ENCODE measurements at regions not wholly inside any gene's neighbourhood (a gene's known extent, or its start where the extent isn't known, plus 50 kb on each side); places are given as distances from the start of the nearest gene placed in this dataset.

GRCh38 chr3:187801152-187801551, 55.9 kb upstream of the BCL6 start:
- Histone ChIP-seq H2BK5ac (ENCODE audit: low read depth, low read length, poor library complexity) (no peak overlapping the region), H3K4me2 (ENCODE audit: low read length) (no peak overlapping the region), H4K91ac (ENCODE audit: low read depth, low read length) (no peak overlapping the region)

DNA sequence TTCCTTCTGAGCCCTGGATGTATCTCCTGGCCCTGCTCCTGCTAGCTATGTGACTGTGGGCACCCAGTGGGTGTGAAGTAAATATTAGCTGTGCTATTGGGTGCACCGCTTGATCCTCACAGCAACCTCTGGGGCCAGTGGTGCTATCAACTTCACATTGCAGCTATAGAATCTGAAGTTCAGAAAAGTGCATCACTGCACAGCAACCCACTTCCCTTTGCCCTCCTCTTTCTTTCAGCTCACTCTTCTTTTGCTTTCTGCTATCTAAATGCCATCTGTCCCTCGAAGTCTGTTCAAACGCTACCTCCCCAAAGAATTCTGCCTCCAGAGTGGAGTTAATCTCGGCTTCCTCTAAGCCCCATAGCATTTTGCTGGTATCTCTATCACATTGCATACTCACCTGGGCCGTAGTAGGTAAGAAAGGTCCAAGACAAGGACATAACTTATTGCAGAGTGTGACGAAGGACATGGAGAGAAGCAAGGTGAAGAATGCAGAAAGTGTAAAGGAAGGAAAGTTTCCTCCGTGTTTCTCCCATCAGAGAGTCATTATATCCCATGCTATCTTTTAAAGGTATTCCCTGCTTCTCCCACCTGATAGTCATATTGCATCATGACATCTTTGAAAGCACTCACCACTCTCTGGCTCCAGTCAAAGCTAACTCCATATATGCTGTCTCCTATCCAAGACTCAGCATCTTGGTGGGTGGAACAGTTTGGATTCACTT, 57.1 kb upstream of the BCL6 start:
- Histone ChIP-seq H3K27me3 (ENCODE audit: insufficient read depth, low read length) (no peaks in the 10 kb centered on the region), H3K27ac (ENCODE audit: low read depth, low read length) (no peak overlapping the region), H2AFZ (ENCODE audit: insufficient read depth, low read length, poor library complexity) (no peak overlapping the region), H3K9me3 (ENCODE audit: insufficient read depth, low read depth, low read length) (peaks cover 1% of the 10 kb centered on the region), H4K91ac (ENCODE audit: low read depth, low read length) (no peak overlapping the region), H2BK12ac (ENCODE audit: low read length) (no peak overlapping the region), H2BK120ac (ENCODE audit: insufficient read depth, low read length, poor library complexity) (no peak overlapping the region), H3K9ac (ENCODE audit: low read length) (no peak overlapping the region), H3K4ac (ENCODE audit: low read depth, low read length) (no peak overlapping the region), H2AK5ac (ENCODE audit: low read length) (no peak overlapping the region), H3K14ac (ENCODE audit: low read length) (no peak overlapping the region), H3K4me3 (ENCODE audit: low read depth, low read length) (no peak overlapping the region), H3K18ac (ENCODE audit: low read length) (no peak overlapping the region), H3K79me1 (ENCODE audit: low read length) (no peaks in the 10 kb centered on the region), H4K12ac (ENCODE audit: low read depth, low read length) (no peak overlapping the region), H3K79me2 (ENCODE audit: control insufficient read depth, insufficient read depth, low read length, poor library complexity) (no peaks in the 10 kb centered on the region), H3K23ac (ENCODE audit: low read length) (no peak overlapping the region), H2BK5ac (ENCODE audit: low read depth, low read length, poor library complexity) (no peak overlapping the region), H3K4me1 (ENCODE audit: control insufficient read depth in 1 of 2, insufficient read depth in 2 of 2, low read length in 2 of 2) (no peaks in the 10 kb centered on the region), H3K36me3 (ENCODE audit: control insufficient read depth in 1 of 2, insufficient read depth in 2 of 2, low read length in 2 of 2) (no peaks in the 10 kb centered on the region), H4K8ac (ENCODE audit: low read depth, low read length) (no peak overlapping the region), H3K4me2 (ENCODE audit: low read length) (no peak overlapping the region)
- DNase-seq, result no peak
- no CpG with 5 or more reads among the region's 7 CpGs for WGBS (ENCODE audit: extremely low coverage, insufficient coverage, insufficient read length)

More at GRCh38 chr3:187801152-187801551, 55.9 kb upstream of the BCL6 start:
- no peak for DNase-seq
- no peak overlapping the region for H2BK12ac ChIP-seq (ENCODE audit: low read length)
- no peaks in the 10 kb centered on the region for H3K79me1 ChIP-seq (ENCODE audit: low read length)
- H3K4ac ChIP-seq (ENCODE audit: low read depth, low read length), result no peak overlapping the region
- no peak overlapping the region for H2BK120ac ChIP-seq (ENCODE audit: insufficient read depth, low read length, poor library complexity)
- WGBS (ENCODE audit: extremely low coverage, insufficient coverage, insufficient read length), result no CpG with 5 or more reads among the region's 5 CpGs
- no peaks in the 10 kb centered on the region for H3K79me2 ChIP-seq (ENCODE audit: control insufficient read depth, insufficient read depth, low read length, poor library complexity)
- H3K18ac ChIP-seq (ENCODE audit: low read length), result no peak overlapping the region
- H3K27me3 ChIP-seq (ENCODE audit: insufficient read depth, low read length), result no peaks in the 10 kb centered on the region
- H3K9me3 ChIP-seq (ENCODE audit: insufficient read depth, low read depth, low read length), result peaks cover 1% of the 10 kb centered on the region
- H3K9ac ChIP-seq (ENCODE audit: low read length), result no peak overlapping the region
- no peak overlapping the region for H3K4me3 ChIP-seq (ENCODE audit: low read depth, low read length)
- H3K36me3 ChIP-seq (ENCODE audit: control insufficient read depth in 1 of 2, insufficient read depth in 2 of 2, low read length in 2 of 2), result no peaks in the 10 kb centered on the region
- no peak overlapping the region for H2AK5ac ChIP-seq (ENCODE audit: low read length)
- H4K8ac ChIP-seq (ENCODE audit: low read depth, low read length), result no peak overlapping the region
- H3K23ac ChIP-seq (ENCODE audit: low read length), result no peak overlapping the region
- no peak overlapping the region for H4K12ac ChIP-seq (ENCODE audit: low read depth, low read length)
- no peak overlapping the region for H3K14ac ChIP-seq (ENCODE audit: low read length)
- no peaks in the 10 kb centered on the region for H3K4me1 ChIP-seq (ENCODE audit: control insufficient read depth in 1 of 2, insufficient read depth in 2 of 2, low read length in 2 of 2)
- H3K27ac ChIP-seq (ENCODE audit: low read depth, low read length), result no peak overlapping the region
- no peak overlapping the region for H2AFZ ChIP-seq (ENCODE audit: insufficient read depth, low read length, poor library complexity)

DNA sequence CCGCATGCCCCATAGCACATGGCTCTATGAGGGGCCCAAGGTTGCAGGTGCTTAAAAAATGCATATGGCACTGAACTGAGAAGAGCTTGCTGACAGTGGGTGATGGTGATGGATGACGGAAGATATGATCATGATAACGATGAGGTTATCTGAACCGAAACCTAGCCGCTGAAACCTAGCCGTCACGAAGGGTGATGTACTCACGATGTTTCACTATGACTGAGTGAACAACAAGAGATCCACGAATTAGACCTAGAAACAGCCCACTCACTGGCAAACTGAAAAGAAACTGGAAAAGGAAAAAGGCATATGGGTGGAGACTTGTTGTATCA, 57.6 kb upstream of the BCL6 start:
- no peak overlapping the region for H3K18ac ChIP-seq (ENCODE audit: low read length)
- H3K27me3 ChIP-seq (ENCODE audit: insufficient read depth, low read length), result no peaks in the 10 kb centered on the region
- no peaks in the 10 kb centered on the region for H3K36me3 ChIP-seq (ENCODE audit: control insufficient read depth in 1 of 2, insufficient read depth in 2 of 2, low read length in 2 of 2)
- no peak overlapping the region for H4K12ac ChIP-seq (ENCODE audit: low read depth, low read length)
- H3K79me1 ChIP-seq (ENCODE audit: low read length), result no peaks in the 10 kb centered on the region
- H3K4me2 ChIP-seq (ENCODE audit: low read length), result no peak overlapping the region
- no peak overlapping the region for H2AK5ac ChIP-seq (ENCODE audit: low read length)
- no peak overlapping the region for H3K4me3 ChIP-seq (ENCODE audit: low read depth, low read length)
- no peak for DNase-seq
- no peak overlapping the region for H2AFZ ChIP-seq (ENCODE audit: insufficient read depth, low read length, poor library complexity)
- no peaks in the 10 kb centered on the region for H3K4me1 ChIP-seq (ENCODE audit: control insufficient read depth in 1 of 2, insufficient read depth in 2 of 2, low read length in 2 of 2)
- no peak overlapping the region for H2BK12ac ChIP-seq (ENCODE audit: low read length)
- no peak overlapping the region for H3K27ac ChIP-seq (ENCODE audit: low read depth, low read length)
- no peaks in the 10 kb centered on the region for H3K79me2 ChIP-seq (ENCODE audit: control insufficient read depth, insufficient read depth, low read length, poor library complexity)
- H3K9ac ChIP-seq (ENCODE audit: low read length), result no peak overlapping the region
- no peak overlapping the region for H3K14ac ChIP-seq (ENCODE audit: low read length)
- H4K91ac ChIP-seq (ENCODE audit: low read depth, low read length), result no peak overlapping the region
- no peaks in the 10 kb centered on the region for H3K9me3 ChIP-seq (ENCODE audit: insufficient read depth, low read depth, low read length)
- H2BK5ac ChIP-seq (ENCODE audit: low read depth, low read length, poor library complexity), result no peak overlapping the region
- no peak overlapping the region for H3K23ac ChIP-seq (ENCODE audit: low read length)
- H4K8ac ChIP-seq (ENCODE audit: low read depth, low read length), result no peak overlapping the region
- H3K4ac ChIP-seq (ENCODE audit: low read depth, low read length), result no peak overlapping the region
- no CpG with 5 or more reads among the region's 9 CpGs for whole genome bisulfite sequencing (ENCODE audit: extremely low coverage, insufficient coverage, insufficient read length)
- no peak overlapping the region for H2BK120ac ChIP-seq (ENCODE audit: insufficient read depth, low read length, poor library complexity)

DNA sequence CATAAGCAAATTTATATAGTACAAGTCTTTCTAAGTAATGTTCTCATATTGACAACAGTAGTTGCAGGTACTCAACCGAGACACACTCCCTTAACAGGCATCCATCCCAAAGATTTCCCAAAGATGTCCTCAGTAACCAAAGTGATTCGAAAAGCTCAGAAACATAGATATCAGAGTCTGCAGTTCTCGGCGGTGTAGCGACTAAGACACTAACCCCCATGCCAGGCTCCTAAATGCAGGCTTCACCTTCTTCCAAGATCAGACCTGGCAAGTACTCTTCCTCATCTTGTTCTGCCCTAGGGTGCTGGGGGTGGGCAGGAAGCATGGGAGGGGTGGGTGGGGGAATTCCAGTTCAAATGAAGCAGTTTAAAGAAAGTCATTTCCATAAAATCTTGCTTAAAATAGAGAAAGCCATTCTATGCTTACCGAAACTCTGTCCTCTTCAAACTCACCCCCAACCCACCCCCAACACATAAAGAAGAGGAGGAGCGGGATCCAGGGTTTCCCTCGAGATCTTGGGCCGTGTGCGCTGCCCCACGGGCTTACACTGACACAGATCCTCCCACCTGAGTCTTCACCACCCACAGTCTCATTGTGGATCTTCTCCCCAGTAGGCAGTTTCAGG, 59.0 kb upstream of the BCL6 start:
- Histone ChIP-seq H3K9ac (ENCODE audit: low read length) (no peak overlapping the region), H3K4me2 (ENCODE audit: low read length) (no peak overlapping the region), H3K4me1 (ENCODE audit: control insufficient read depth in 1 of 2, insufficient read depth in 2 of 2, low read length in 2 of 2) (peaks cover 0 to 4% of the 10 kb centered on the region in 2 experiments), H4K91ac (ENCODE audit: low read depth, low read length) (no peak overlapping the region), H2BK5ac (ENCODE audit: low read depth, low read length, poor library complexity) (no peak overlapping the region), H3K14ac (ENCODE audit: low read length) (no peak overlapping the region), H3K27ac (ENCODE audit: low read depth, low read length) (no peak overlapping the region), H2BK120ac (ENCODE audit: insufficient read depth, low read length, poor library complexity) (no peak overlapping the region), H2AFZ (ENCODE audit: insufficient read depth, low read length, poor library complexity) (no peak overlapping the region), H3K36me3 (ENCODE audit: control insufficient read depth in 1 of 2, insufficient read depth in 2 of 2, low read length in 2 of 2) (no peaks in the 10 kb centered on the region), H2AK5ac (ENCODE audit: low read length) (no peak overlapping the region), H4K8ac (ENCODE audit: low read depth, low read length) (no peak overlapping the region), H3K4me3 (ENCODE audit: low read depth, low read length) (no peak overlapping the region), H4K12ac (ENCODE audit: low read depth, low read length) (no peak overlapping the region), H3K4ac (ENCODE audit: low read depth, low read length) (no peak overlapping the region), H3K79me1 (ENCODE audit: low read length) (no peaks in the 10 kb centered on the region), H3K79me2 (ENCODE audit: control insufficient read depth, insufficient read depth, low read length, poor library complexity) (no peaks in the 10 kb centered on the region), H3K18ac (ENCODE audit: low read length) (no peak overlapping the region), H3K27me3 (ENCODE audit: insufficient read depth, low read length) (no peaks in the 10 kb centered on the region), H3K23ac (ENCODE audit: low read length) (no peak overlapping the region), H2BK12ac (ENCODE audit: low read length) (no peak overlapping the region), H3K9me3 (ENCODE audit: insufficient read depth, low read depth, low read length) (no peaks in the 10 kb centered on the region)
- WGBS (ENCODE audit: extremely low coverage, insufficient coverage, insufficient read length), result no CpG with 5 or more reads among the region's 11 CpGs
- no peak for DNase-seq
